ENCODE measurements at regions not wholly inside any gene's neighbourhood (a gene's known extent, or its start where the extent isn't known, plus 50 kb on each side); places are given as distances from the start of the nearest gene placed in this dataset.
"Not testable (repeated sequence)": the region's sequence is repeated elsewhere in the genome, so short reads cannot be mapped to it uniquely, and the experiment has no call there.

- DNase-seq (ENCODE audit: low read depth) = no peak
Observed at GRCh38 chr13:61905054-61905453, 489.4 kb upstream of the PCDH20 start.

GRCh38 chr13:61901946-61902541 is 486.4 kb upstream of the PCDH20 start:
- DNase-seq (ENCODE audit: low read depth) = no peak

- no peak for DNase-seq (ENCODE audit: low read depth)
Observed at GRCh38 chr13:61900033-61900432, 484.4 kb upstream of the PCDH20 start.

- DNase-seq (ENCODE audit: low read depth) = no peak
Observed at GRCh38 chr13:61898207-61898606, 482.6 kb upstream of the PCDH20 start.

- DNase-seq (ENCODE audit: low read depth) = no peak
Observed at GRCh38 chr13:61891401-61891800, 475.8 kb upstream of the PCDH20 start.

- DNase-seq (ENCODE audit: low read depth) = no peak
Observed at GRCh38 chr13:61884830-61885229, 469.2 kb upstream of the PCDH20 start.

GRCh38 chr13:61880578-61881283 is 465.1 kb upstream of the PCDH20 start:
- DNase-seq (ENCODE audit: low read depth) = no peak

GRCh38 chr13:61878565-61878964 is 462.9 kb upstream of the PCDH20 start:
- not testable (repeated sequence) for DNase-seq (ENCODE audit: low read depth)

GRCh38 chr13:61874970-61875579 is 459.4 kb upstream of the PCDH20 start:
- no peak for DNase-seq (ENCODE audit: low read depth)

- no peak for DNase-seq (ENCODE audit: low read depth)
Observed at GRCh38 chr13:61873717-61874116, 458.1 kb upstream of the PCDH20 start.

GRCh38 chr13:61857198-61857597 is 441.5 kb upstream of the PCDH20 start:
- no peak for DNase-seq (ENCODE audit: low read depth)

GRCh38 chr13:61852116-61852619 is 436.5 kb upstream of the PCDH20 start:
- no peak for DNase-seq (ENCODE audit: low read depth)

GRCh38 chr13:61850794-61851193 is 435.1 kb upstream of the PCDH20 start:
- no peak for DNase-seq (ENCODE audit: low read depth)

GRCh38 chr13:61838568-61838967 is 422.9 kb upstream of the PCDH20 start:
- DNase-seq (ENCODE audit: low read depth) = no peak

- DNase-seq (ENCODE audit: low read depth) = no peak
Observed at GRCh38 chr13:61833228-61833627, 417.6 kb upstream of the PCDH20 start.

- DNase-seq (ENCODE audit: low read depth) = no peak
Observed at GRCh38 chr13:61831026-61831425, 415.4 kb upstream of the PCDH20 start.

GRCh38 chr13:61830475-61830874 is 414.8 kb upstream of the PCDH20 start:
- no peak for DNase-seq (ENCODE audit: low read depth)

- no peak for DNase-seq (ENCODE audit: low read depth)
Observed at GRCh38 chr13:61824168-61824567, 408.5 kb upstream of the PCDH20 start.

- no peak for DNase-seq (ENCODE audit: low read depth)
Observed at GRCh38 chr13:61812286-61812685, 396.6 kb upstream of the PCDH20 start.

- DNase-seq (ENCODE audit: low read depth) = no peak
Observed at GRCh38 chr13:61810065-61810464, 394.4 kb upstream of the PCDH20 start.

GRCh38 chr13:61797397-61797796 is 381.7 kb upstream of the PCDH20 start:
- no peak for DNase-seq (ENCODE audit: low read depth)

- no peak for DNase-seq (ENCODE audit: low read depth)
Observed at GRCh38 chr13:61795580-61795979, 379.9 kb upstream of the PCDH20 start.

GRCh38 chr13:61779456-61779855 is 363.8 kb upstream of the PCDH20 start:
- no peak for DNase-seq (ENCODE audit: low read depth)

Measured in Daoy (cell line).